ENCODE measurements at regions not wholly inside any gene's neighbourhood (a gene's known extent, or its start where the extent isn't known, plus 50 kb on each side); places are given as distances from the start of the nearest gene placed in this dataset.

DNA sequence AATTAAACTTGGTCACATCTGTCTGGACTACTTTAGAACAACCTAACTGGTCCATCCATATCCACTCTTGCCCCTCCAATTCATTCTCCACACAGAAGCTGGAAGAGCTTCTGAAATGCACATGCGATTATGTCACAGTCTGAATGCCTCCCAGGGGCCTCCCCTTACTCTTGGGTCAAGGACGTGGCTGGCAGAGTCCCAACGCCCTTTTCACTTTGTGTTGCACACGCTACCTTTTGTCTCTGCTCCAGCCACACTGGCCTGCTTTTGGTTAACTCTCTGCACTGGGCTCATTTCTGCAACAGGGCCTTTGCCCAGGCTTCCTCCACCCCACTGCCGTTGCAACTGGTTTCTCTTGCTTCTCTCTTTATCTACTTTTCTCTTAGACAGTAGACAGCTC lies 245.2 kb downstream of the IL20RB start:
- peaks cover 10% of the 10 kb centered on the region for H3K9me3 Mint-ChIP-seq
- ATAC-seq = no peak

More for the DNA sequence above, 245.2 kb downstream of the IL20RB start:
- Mint-ChIP-seq H3K36me3 (peaks cover 10% of the 10 kb centered on the region), H3K27ac (no peak overlapping the region), H3K27me3 (ENCODE audit: low read depth) (no peaks in the 10 kb centered on the region; the same call in none of the 2 replicates), H3K4me3 (no peak overlapping the region), H3K4me1 (peaks cover 7% of the 10 kb centered on the region; the same call in 1 of the 2 replicates)
- ChIA-PET POLR2A (no interaction called here), CTCF (interaction anchor here (2.6 kb wide), 1 partner anchor 92 kb away, joined by 10 read pairs; no protein-coding TSS in a partner anchor)
- no peak for TF ChIP-seq NR2C2 (CRISPR knock-in tag; IDR thresholded peaks at IDR 0.05)
- no peak for TF ChIP-seq ZNF423 (CRISPR knock-in tag; IDR thresholded peaks at IDR 0.05)
- no peak for TF ChIP-seq SP1 (CRISPR knock-in tag; conservative IDR thresholded peaks at IDR 0.05)
- no peak for TF ChIP-seq ZBTB43 (CRISPR knock-in tag; IDR thresholded peaks at IDR 0.05)
- no peak for TF ChIP-seq GTF2I (CRISPR knock-in tag; conservative IDR thresholded peaks at IDR 0.05)
- TF ChIP-seq TEAD4 (CRISPR knock-in tag; IDR thresholded peaks at IDR 0.05) = no peak
- TF ChIP-seq, protein P1, sequence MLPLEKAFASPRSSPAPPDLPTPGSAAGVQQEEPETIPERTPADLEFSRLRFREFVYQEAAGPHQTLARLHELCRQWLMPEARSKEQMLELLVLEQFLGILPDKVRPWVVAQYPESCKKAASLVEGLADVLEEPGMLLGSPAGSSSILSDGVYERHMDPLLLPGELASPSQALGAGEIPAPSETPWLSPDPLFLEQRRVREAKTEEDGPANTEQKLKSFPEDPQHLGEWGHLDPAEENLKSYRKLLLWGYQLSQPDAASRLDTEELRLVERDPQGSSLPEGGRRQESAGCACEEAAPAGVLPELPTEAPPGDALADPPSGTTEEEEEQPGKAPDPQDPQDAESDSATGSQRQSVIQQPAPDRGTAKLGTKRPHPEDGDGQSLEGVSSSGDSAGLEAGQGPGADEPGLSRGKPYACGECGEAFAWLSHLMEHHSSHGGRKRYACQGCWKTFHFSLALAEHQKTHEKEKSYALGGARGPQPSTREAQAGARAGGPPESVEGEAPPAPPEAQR (CRISPR knock-in tag; IDR thresholded peaks at IDR 0.05) = no peak
- no peak for TF ChIP-seq JUN (CRISPR knock-in tag; IDR thresholded peaks at IDR 0.05)
- TF ChIP-seq USF2 (CRISPR knock-in tag; IDR thresholded peaks at IDR 0.05) = no peak
- TF ChIP-seq, protein P2, sequence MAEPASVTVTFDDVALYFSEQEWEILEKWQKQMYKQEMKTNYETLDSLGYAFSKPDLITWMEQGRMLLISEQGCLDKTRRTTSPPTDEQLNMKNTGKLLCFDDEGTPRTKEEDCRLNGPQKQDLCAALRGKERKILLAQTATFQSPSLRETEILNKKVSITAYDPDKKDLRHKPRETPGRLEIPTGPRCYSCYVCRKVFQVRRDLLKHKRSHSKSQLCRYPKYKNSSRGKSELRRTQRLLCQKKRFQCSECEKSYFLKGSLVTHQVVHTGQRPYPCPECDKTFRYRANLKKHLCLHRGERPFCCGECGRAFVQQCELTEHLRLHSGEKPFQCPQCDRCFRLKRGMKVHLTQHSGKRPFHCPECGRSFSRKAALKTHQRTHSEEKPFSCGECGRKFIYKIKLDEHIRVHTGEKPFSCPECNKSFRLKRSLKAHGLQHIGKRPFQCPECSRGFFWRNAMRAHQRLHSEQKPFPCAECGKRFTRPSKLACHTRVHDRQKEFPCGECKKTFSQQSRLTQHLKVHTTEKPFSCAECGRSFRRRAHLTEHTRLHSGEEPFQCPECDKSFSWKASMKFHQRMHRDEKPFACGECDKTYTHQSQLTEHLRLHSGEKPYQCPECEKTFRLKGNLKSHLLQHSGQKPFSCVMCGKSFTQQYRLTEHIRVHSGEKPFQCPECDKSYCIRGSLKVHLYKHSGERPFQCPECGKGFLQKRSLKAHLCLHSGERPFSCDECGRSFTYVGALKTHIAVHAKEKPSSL (CRISPR knock-in tag; conservative IDR thresholded peaks at IDR 0.05) = no peak
- no peak for TF ChIP-seq ZNF138 (CRISPR knock-in tag; conservative IDR thresholded peaks at IDR 0.05)
- no peak for TF ChIP-seq SMAD4 (CRISPR knock-in tag; IDR thresholded peaks at IDR 0.05)
- TF ChIP-seq JAZF1 (CRISPR knock-in tag; IDR thresholded peaks at IDR 0.05) = no peak
- no peak for TF ChIP-seq ARID4B (CRISPR knock-in tag; IDR thresholded peaks at IDR 0.05; ENCODE audit: borderline replicate concordance)
- TF ChIP-seq USF1 (CRISPR knock-in tag; IDR thresholded peaks at IDR 0.05) = no peak
- TF ChIP-seq RELA (CRISPR knock-in tag; IDR thresholded peaks at IDR 0.05; ENCODE audit: borderline replicate concordance) = no peak
- no peak for TF ChIP-seq CTCF (IDR thresholded peaks at IDR 0.05)
- TF ChIP-seq, protein P3, sequence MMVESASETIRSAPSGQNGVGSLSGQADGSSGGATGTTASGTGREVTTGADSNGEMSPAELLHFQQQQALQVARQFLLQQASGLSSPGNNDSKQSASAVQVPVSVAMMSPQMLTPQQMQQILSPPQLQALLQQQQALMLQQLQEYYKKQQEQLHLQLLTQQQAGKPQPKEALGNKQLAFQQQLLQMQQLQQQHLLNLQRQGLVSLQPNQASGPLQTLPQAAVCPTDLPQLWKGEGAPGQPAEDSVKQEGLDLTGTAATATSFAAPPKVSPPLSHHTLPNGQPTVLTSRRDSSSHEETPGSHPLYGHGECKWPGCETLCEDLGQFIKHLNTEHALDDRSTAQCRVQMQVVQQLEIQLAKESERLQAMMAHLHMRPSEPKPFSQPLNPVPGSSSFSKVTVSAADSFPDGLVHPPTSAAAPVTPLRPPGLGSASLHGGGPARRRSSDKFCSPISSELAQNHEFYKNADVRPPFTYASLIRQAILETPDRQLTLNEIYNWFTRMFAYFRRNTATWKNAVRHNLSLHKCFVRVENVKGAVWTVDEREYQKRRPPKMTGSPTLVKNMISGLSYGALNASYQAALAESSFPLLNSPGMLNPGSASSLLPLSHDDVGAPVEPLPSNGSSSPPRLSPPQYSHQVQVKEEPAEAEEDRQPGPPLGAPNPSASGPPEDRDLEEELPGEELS (CRISPR knock-in tag; IDR thresholded peaks at IDR 0.05) = no peak
- TF ChIP-seq, protein P4, sequence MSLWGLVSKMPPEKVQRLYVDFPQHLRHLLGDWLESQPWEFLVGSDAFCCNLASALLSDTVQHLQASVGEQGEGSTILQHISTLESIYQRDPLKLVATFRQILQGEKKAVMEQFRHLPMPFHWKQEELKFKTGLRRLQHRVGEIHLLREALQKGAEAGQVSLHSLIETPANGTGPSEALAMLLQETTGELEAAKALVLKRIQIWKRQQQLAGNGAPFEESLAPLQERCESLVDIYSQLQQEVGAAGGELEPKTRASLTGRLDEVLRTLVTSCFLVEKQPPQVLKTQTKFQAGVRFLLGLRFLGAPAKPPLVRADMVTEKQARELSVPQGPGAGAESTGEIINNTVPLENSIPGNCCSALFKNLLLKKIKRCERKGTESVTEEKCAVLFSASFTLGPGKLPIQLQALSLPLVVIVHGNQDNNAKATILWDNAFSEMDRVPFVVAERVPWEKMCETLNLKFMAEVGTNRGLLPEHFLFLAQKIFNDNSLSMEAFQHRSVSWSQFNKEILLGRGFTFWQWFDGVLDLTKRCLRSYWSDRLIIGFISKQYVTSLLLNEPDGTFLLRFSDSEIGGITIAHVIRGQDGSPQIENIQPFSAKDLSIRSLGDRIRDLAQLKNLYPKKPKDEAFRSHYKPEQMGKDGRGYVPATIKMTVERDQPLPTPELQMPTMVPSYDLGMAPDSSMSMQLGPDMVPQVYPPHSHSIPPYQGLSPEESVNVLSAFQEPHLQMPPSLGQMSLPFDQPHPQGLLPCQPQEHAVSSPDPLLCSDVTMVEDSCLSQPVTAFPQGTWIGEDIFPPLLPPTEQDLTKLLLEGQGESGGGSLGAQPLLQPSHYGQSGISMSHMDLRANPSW (CRISPR knock-in tag; conservative IDR thresholded peaks at IDR 0.05; ENCODE audit: low read depth) = no peak
- DNase-seq (ENCODE audit: low spot score) = no peak

All from WTC11 (cell line).